HEK293T (cell line): ENCODE measurements at regions not wholly inside any gene's neighbourhood (a gene's known extent, or its start where the extent isn't known, plus 50 kb on each side); places are given as distances from the start of the nearest gene placed in this dataset.

Experiments
- BHLHE40 ChIP-seq: fragments of 450-650 bp; IDR thresholded peaks from 2 replicates; pipeline ENCODE4 v1.6.1; 2016; ENCODE audit warnings: mild to moderate bottlenecking, moderate library complexity, borderline replicate concordance
- CTBP1 ChIP-seq: fragments of 450-650 bp; IDR thresholded peaks from 2 replicates; pipeline ENCODE4 v1.6.1; 2016; ENCODE audit warnings: borderline replicate concordance
- ELF4 ChIP-seq: fragments of 450-650 bp; IDR thresholded peaks from 2 replicates; pipeline ENCODE4 v1.6.1; 2017; ENCODE audit warnings: antibody characterized with exemption
- FOXA1 ChIP-seq: fragments of 450-650 bp; IDR thresholded peaks from 2 replicates; pipeline ENCODE4 v1.6.1; 2016; ENCODE audit warnings: mild to moderate bottlenecking
- FOXK2 ChIP-seq: fragments of 450-650 bp; IDR thresholded peaks from 2 replicates; pipeline ENCODE4 v1.6.1; 2016; ENCODE audit warnings: mild to moderate bottlenecking
- FOXM1 ChIP-seq: fragments of 450-650 bp; IDR thresholded peaks from 2 replicates; pipeline ENCODE4 v1.6.1; 2017; ENCODE audit warnings: mild to moderate bottlenecking, borderline replicate concordance
- HDGF ChIP-seq: fragments of 450-650 bp; IDR thresholded peaks from 2 replicates; pipeline ENCODE4 v1.6.1; 2017; ENCODE audit warnings: antibody characterized with exemption, borderline replicate concordance
- L3MBTL2 ChIP-seq: fragments of 450-650 bp; conservative IDR thresholded peaks from 2 replicates; pipeline ENCODE4 v1.6.1; 2016; ENCODE audit warnings: mild to moderate bottlenecking
- LEF1 ChIP-seq: fragments of 450-650 bp; IDR thresholded peaks from 2 replicates; pipeline ENCODE4 v1.6.1; 2017; ENCODE audit warnings: mild to moderate bottlenecking, borderline replicate concordance
- SP1 ChIP-seq: fragments of 450-650 bp; IDR thresholded peaks from 2 replicates; pipeline ENCODE4 v1.6.1; 2017
- SUZ12 ChIP-seq: fragments of 450-650 bp; IDR thresholded peaks from 2 replicates; pipeline ENCODE4 v1.6.1; 2016; ENCODE audit warnings: mild to moderate bottlenecking
- ZNF384 ChIP-seq: fragments of 450-650 bp; IDR thresholded peaks from 2 replicates; pipeline ENCODE4 v1.6.1; 2016
- TF ChIP-seq, protein P1 (sequence below): fragments of 450-650 bp; IDR thresholded peaks from 2 replicates; pipeline ENCODE4 v1.6.1; 2016

DNA sequence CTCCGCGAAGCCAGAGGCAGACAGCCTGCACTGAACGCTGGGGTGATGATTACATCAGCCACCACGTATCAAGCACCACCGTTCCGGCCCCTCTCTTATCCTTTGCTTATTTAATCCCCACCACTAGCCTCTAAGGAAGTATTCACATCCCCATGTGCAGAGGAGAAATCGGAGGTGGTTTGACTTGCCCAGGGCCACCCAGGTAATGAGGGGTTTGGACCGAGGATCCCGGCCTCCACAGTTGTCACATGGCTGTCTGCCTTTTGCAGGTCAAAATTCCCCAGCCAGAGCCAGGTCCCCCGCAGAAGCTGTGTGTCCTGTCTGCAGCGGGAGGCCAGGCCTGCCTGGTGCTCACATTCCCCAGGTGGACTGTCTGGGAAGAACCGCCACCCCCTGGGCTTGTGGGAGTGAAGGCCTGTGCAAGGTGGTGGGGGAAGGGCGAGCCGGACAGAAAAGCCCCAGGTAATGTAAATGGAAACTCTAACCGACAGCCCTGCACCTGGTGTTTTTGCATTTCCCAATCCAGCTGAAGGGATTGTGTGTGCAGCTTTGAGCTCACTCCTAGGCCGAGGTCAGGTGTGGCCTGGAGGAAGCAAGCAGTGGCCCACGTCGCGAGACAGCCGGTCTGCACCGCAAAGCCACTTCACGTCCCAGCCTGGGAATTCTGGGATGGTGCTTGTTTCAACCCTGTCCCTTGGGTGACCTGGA is 108.5 kb upstream of the ID2 start:
- TF ChIP-seq BHLHE40: no peak
- no peak for TF ChIP-seq ZNF384
- no peak for TF ChIP-seq SUZ12
- no peak for TF ChIP-seq SP1
- no peak for TF ChIP-seq ELF4
- no peak for TF ChIP-seq FOXM1
- no peak for TF ChIP-seq FOXA1
- no peak for TF ChIP-seq L3MBTL2
- no peak for TF ChIP-seq LEF1
- TF ChIP-seq FOXK2: no peak
- TF ChIP-seq, protein P1, sequence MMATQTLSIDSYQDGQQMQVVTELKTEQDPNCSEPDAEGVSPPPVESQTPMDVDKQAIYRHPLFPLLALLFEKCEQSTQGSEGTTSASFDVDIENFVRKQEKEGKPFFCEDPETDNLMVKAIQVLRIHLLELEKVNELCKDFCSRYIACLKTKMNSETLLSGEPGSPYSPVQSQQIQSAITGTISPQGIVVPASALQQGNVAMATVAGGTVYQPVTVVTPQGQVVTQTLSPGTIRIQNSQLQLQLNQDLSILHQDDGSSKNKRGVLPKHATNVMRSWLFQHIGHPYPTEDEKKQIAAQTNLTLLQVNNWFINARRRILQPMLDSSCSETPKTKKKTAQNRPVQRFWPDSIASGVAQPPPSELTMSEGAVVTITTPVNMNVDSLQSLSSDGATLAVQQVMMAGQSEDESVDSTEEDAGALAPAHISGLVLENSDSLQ: no peak
- TF ChIP-seq CTBP1: no peak
- no peak for TF ChIP-seq HDGF
